ENCODE measurements at regions not wholly inside any gene's neighbourhood (a gene's known extent, or its start where the extent isn't known, plus 50 kb on each side); places are given as distances from the start of the nearest gene placed in this dataset.

DNA sequence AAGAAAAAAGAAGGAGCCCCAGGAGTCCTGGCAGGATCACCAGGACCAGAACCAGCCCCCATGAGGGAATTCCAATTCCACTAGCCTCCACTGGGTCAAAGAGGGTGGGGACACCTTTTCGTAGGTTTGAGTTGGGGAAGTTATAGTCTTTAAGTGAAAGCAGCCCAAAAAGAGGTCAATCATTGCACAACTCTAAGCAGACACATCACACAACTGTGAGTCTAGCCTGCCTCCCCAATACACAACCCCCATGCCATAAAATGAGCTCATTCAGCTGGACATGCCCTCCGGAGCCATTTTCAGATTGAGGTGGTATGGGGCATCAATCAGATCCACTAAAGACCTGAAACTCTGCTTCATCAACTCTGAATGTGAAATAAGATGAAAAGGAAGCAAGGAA, 179.9 kb downstream of the NPHP4 start:
- H3K27ac ChIP-seq, result no peak overlapping the region
- no peaks in the 10 kb centered on the region for H3K9me3 ChIP-seq
- TF ChIP-seq, protein P1, sequence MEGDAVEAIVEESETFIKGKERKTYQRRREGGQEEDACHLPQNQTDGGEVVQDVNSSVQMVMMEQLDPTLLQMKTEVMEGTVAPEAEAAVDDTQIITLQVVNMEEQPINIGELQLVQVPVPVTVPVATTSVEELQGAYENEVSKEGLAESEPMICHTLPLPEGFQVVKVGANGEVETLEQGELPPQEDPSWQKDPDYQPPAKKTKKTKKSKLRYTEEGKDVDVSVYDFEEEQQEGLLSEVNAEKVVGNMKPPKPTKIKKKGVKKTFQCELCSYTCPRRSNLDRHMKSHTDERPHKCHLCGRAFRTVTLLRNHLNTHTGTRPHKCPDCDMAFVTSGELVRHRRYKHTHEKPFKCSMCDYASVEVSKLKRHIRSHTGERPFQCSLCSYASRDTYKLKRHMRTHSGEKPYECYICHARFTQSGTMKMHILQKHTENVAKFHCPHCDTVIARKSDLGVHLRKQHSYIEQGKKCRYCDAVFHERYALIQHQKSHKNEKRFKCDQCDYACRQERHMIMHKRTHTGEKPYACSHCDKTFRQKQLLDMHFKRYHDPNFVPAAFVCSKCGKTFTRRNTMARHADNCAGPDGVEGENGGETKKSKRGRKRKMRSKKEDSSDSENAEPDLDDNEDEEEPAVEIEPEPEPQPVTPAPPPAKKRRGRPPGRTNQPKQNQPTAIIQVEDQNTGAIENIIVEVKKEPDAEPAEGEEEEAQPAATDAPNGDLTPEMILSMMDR (IDR thresholded peaks at IDR 0.05), result no peak
- H3K4me3 ChIP-seq, result no peak overlapping the region
- no peaks in the 10 kb centered on the region for H3K4me1 ChIP-seq
- DNase-seq (ENCODE audit: low spot score in 2 of 2), result no peak
- no peaks in the 10 kb centered on the region for H3K27me3 ChIP-seq
- no peaks in the 10 kb centered on the region for H3K36me3 ChIP-seq
- intact Hi-C loops (cut with DNase I), result no loop called here

DNA sequence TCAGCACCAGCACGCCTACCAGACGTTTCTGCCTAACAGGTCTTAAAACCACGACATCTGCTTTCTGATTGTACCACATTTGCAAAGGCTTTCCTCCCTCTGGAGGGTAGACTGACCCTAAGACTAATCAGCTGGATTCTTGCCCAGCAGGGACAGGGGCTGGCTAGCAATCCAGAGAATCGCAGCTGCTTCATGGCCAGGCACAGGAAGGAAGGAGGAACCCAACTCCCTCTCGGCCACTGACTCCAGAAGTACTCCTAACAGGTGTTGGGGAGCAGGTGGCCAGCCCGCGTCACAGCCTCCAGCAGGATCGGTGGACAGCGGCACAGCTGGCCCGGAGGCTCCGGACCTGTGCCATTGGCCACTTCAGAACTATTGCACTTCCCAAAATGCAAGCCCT, 180.8 kb downstream of the NPHP4 start:
- no peak overlapping the region for H3K4me3 ChIP-seq
- no peaks in the 10 kb centered on the region for H3K4me1 ChIP-seq
- H3K27me3 ChIP-seq, result no peaks in the 10 kb centered on the region
- intact Hi-C loops (cut with DNase I), result no loop called here
- no peaks in the 10 kb centered on the region for H3K36me3 ChIP-seq
- TF ChIP-seq, protein P1 (IDR thresholded peaks at IDR 0.05), result no peak
- no peak for DNase-seq (ENCODE audit: low spot score in 2 of 2)
- H3K9me3 ChIP-seq, result no peaks in the 10 kb centered on the region
- no peak overlapping the region for H3K27ac ChIP-seq

DNA sequence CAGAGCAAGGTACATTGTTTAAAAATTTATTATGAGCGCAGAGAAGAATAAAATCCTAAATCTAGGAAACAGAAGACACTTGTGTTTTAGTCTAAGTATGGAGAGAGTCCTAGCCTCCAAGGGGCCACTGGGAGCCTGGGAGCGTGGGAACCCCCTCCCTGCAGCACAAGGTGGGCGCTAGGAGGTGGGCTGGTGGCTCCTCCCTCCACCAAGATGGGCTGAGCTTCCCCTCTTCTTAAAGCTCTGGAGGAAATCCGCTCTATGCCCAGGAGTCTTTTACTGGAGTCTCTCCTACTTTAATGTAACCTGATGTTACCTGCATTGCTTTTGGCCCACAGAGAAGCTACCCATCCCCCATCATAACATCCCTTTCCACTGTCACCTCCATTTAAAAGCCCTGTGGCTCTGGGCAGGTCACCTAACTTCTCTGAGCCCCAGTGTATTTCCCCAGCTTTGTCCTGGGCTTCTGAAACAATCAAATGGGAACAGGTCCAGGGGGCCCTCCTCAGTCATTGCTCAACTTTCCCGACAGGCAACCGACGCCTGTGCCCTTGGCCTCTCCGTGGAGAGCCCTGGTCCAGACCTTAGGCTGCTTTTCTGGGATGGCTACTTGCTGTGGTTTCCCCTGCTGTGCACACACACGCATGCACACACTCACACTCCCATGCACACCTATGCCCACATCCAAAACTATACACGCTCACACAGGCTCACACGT, 181.5 kb downstream of the NPHP4 start:
- Histone ChIP-seq H3K4me1 (no peaks in the 10 kb centered on the region), H3K27ac (no peak overlapping the region), H3K27me3 (no peaks in the 10 kb centered on the region), H3K9me3 (no peaks in the 10 kb centered on the region), H3K36me3 (no peaks in the 10 kb centered on the region), H3K4me3 (no peak overlapping the region)
- no peak for DNase-seq (ENCODE audit: low spot score in 2 of 2)
- TF ChIP-seq, protein P1 (IDR thresholded peaks at IDR 0.05), result no peak
- intact Hi-C loops (cut with DNase I), result no loop called here

DNA sequence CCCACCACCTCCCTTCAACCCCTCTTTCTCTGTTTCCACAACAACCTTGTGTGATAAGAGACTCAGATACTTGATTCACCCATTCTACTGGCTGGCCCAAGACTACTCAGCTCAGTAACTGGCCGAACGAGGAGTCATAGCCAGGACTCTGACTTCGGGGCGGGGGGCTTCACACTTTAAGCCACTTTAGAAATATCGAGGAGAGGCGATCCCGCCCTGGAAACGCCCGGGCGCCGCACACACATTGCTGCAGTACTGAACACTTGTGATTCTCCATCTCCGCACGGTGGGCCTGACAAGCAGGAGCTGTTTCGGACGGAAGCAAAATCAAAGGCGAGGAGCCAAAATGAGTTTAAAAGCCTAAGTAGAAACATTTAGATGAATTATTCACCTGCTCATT, 182.1 kb downstream of the NPHP4 start:
- no peaks in the 10 kb centered on the region for H3K9me3 ChIP-seq
- intact Hi-C loops (cut with DNase I), result no loop called here
- TF ChIP-seq, protein P1 (IDR thresholded peaks at IDR 0.05), result no peak
- no peaks in the 10 kb centered on the region for H3K27me3 ChIP-seq
- H3K27ac ChIP-seq, result no peak overlapping the region
- H3K4me3 ChIP-seq, result no peak overlapping the region
- no peak for DNase-seq (ENCODE audit: low spot score in 2 of 2)
- no peaks in the 10 kb centered on the region for H3K36me3 ChIP-seq
- no peaks in the 10 kb centered on the region for H3K4me1 ChIP-seq

DNA sequence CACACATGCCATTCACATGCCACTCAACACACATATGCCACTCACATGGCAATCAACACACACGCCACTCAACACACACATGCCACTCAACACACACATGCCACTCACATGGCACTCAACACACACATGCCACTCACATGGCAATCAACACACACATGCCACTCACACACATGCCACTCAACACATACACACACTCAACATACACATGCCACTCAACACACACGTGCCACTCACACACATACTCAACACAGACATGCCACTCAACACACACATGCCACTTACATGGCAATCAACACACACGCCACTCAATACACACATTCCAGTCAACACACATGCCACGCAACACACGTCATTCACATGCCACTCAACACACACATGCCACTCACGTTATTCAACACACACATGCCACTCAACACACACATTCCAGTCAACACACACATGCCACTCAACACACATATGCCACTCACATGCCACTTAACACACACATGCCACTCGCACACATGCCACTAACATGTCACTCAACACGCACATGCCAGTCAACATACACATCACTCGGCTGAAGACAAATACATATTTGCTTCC, 182.9 kb downstream of the NPHP4 start:
- Histone ChIP-seq H3K36me3 (no peaks in the 10 kb centered on the region), H3K9me3 (no peaks in the 10 kb centered on the region), H3K27ac (no peak overlapping the region), H3K4me3 (no peak overlapping the region), H3K4me1 (no peaks in the 10 kb centered on the region), H3K27me3 (no peaks in the 10 kb centered on the region)
- intact Hi-C loops (cut with DNase I), result no loop called here
- TF ChIP-seq, protein P1 (IDR thresholded peaks at IDR 0.05), result no peak
- DNase-seq (ENCODE audit: low spot score in 2 of 2), result no peak
